ENCODE measurements at regions not wholly inside any gene's neighbourhood (a gene's known extent, or its start where the extent isn't known, plus 50 kb on each side); places are given as distances from the start of the nearest gene placed in this dataset.
"Not testable (repeated sequence)": the region's sequence is repeated elsewhere in the genome, so short reads cannot be mapped to it uniquely, and the experiment has no call there.

- not testable (repeated sequence) for H3K9me3 ChIP-seq (ENCODE audit: low read depth); H3K4me2 ChIP-seq; H4K20me1 ChIP-seq (ENCODE audit: insufficient read depth, poor library complexity, severe bottlenecking); H3K4me3 ChIP-seq; H2AFZ ChIP-seq; H3K36me3 ChIP-seq (replicated peaks; ENCODE audit: insufficient read depth, low read depth); H3K79me2 ChIP-seq; DNase-seq (ENCODE audit: low spot score); H3K27ac ChIP-seq; H3K4me1 ChIP-seq (ENCODE audit: insufficient read depth); H3K27me3 ChIP-seq; H3K9me2 ChIP-seq (replicated peaks; ENCODE audit: insufficient read depth)
- WGBS (ENCODE audit: low lambda C conversion rate, missing lambda C conversion rate): 69% methylated on average over 3 of the region's 4 CpGs
Measured at GRCh38 chr9:62908271-62908670, 1718.4 kb downstream of the SPATA31A7 start.

- H3K9me2 ChIP-seq (replicated peaks; ENCODE audit: insufficient read depth); H3K4me3 ChIP-seq; H3K79me2 ChIP-seq; H3K4me1 ChIP-seq (ENCODE audit: insufficient read depth); H3K36me3 ChIP-seq (replicated peaks; ENCODE audit: insufficient read depth, low read depth); H3K9me3 ChIP-seq (ENCODE audit: low read depth); DNase-seq (ENCODE audit: low spot score); H2AFZ ChIP-seq; H3K4me2 ChIP-seq; H4K20me1 ChIP-seq (ENCODE audit: insufficient read depth, poor library complexity, severe bottlenecking); H3K27ac ChIP-seq; H3K27me3 ChIP-seq: not testable (repeated sequence)
- WGBS (ENCODE audit: low lambda C conversion rate, missing lambda C conversion rate): 82% methylated on average over 6 of the region's 8 CpGs
Measured at GRCh38 chr9:62909447-62909846, 1719.6 kb downstream of the SPATA31A7 start.

GRCh38 chr9:62912278-62912677 is 1722.4 kb downstream of the SPATA31A7 start:
- no CpG with 5 or more reads among the region's 4 CpGs for WGBS (ENCODE audit: low lambda C conversion rate, missing lambda C conversion rate)
- not testable (repeated sequence) for H2AFZ ChIP-seq

GRCh38 chr9:62915168-62915567 is 1725.3 kb downstream of the SPATA31A7 start:
- not testable (repeated sequence) for H3K36me3 ChIP-seq (replicated peaks; ENCODE audit: insufficient read depth, low read depth); H4K20me1 ChIP-seq (ENCODE audit: insufficient read depth, poor library complexity, severe bottlenecking); H3K79me2 ChIP-seq; H3K4me3 ChIP-seq; DNase-seq (ENCODE audit: low spot score); H3K27ac ChIP-seq; H3K4me1 ChIP-seq (ENCODE audit: insufficient read depth); H3K9me2 ChIP-seq (replicated peaks; ENCODE audit: insufficient read depth); H2AFZ ChIP-seq; H3K9me3 ChIP-seq (ENCODE audit: low read depth); H3K27me3 ChIP-seq
- peak overlapping the region; percentile 70 for H3K4me2 ChIP-seq
- 61% methylated on average over 15 of the region's 21 CpGs for WGBS (ENCODE audit: low lambda C conversion rate, missing lambda C conversion rate)

More at GRCh38 chr9:62912278-62912677, 1722.4 kb downstream of the SPATA31A7 start:
- not testable (repeated sequence) for H3K27me3 ChIP-seq; H4K20me1 ChIP-seq (ENCODE audit: insufficient read depth, poor library complexity, severe bottlenecking); H3K4me3 ChIP-seq; DNase-seq (ENCODE audit: low spot score); H3K9me2 ChIP-seq (replicated peaks; ENCODE audit: insufficient read depth); H3K79me2 ChIP-seq; H3K4me2 ChIP-seq; H3K9me3 ChIP-seq (ENCODE audit: low read depth); H3K27ac ChIP-seq; H3K36me3 ChIP-seq (replicated peaks; ENCODE audit: insufficient read depth, low read depth); H3K4me1 ChIP-seq (ENCODE audit: insufficient read depth)

- H3K79me2 ChIP-seq; H3K27ac ChIP-seq; H3K27me3 ChIP-seq; H3K4me3 ChIP-seq; H3K36me3 ChIP-seq (replicated peaks; ENCODE audit: insufficient read depth, low read depth); H2AFZ ChIP-seq; H3K9me3 ChIP-seq (ENCODE audit: low read depth); H3K4me1 ChIP-seq (ENCODE audit: insufficient read depth); DNase-seq (ENCODE audit: low spot score); H3K9me2 ChIP-seq (replicated peaks; ENCODE audit: insufficient read depth); H4K20me1 ChIP-seq (ENCODE audit: insufficient read depth, poor library complexity, severe bottlenecking): not testable (repeated sequence)
- 3% methylated on average over 7 of the region's 32 CpGs for WGBS (ENCODE audit: low lambda C conversion rate, missing lambda C conversion rate)
- peak overlapping the region; percentile 64 for H3K4me2 ChIP-seq
Measured at GRCh38 chr9:62915661-62916060, 1725.8 kb downstream of the SPATA31A7 start.

- not testable (repeated sequence) for H3K79me2 ChIP-seq; H3K4me2 ChIP-seq; H3K27ac ChIP-seq; H3K27me3 ChIP-seq; DNase-seq (ENCODE audit: low spot score); H3K36me3 ChIP-seq (replicated peaks; ENCODE audit: insufficient read depth, low read depth); H3K9me2 ChIP-seq (replicated peaks; ENCODE audit: insufficient read depth); H3K4me3 ChIP-seq; H3K9me3 ChIP-seq (ENCODE audit: low read depth); H4K20me1 ChIP-seq (ENCODE audit: insufficient read depth, poor library complexity, severe bottlenecking); H3K4me1 ChIP-seq (ENCODE audit: insufficient read depth); H2AFZ ChIP-seq
- WGBS (ENCODE audit: low lambda C conversion rate, missing lambda C conversion rate): 79% methylated on average over 3 of the region's 3 CpGs
Measured at GRCh38 chr9:62918648-62919385, 1729.0 kb downstream of the SPATA31A7 start.

GRCh38 chr9:62931484-62931883 is 1741.6 kb downstream of the SPATA31A7 start:
- not testable (repeated sequence) for H3K9me2 ChIP-seq (replicated peaks; ENCODE audit: insufficient read depth); H3K9me3 ChIP-seq (ENCODE audit: low read depth); H3K79me2 ChIP-seq; H2AFZ ChIP-seq; H4K20me1 ChIP-seq (ENCODE audit: insufficient read depth, poor library complexity, severe bottlenecking); H3K4me2 ChIP-seq; H3K4me1 ChIP-seq (ENCODE audit: insufficient read depth); H3K4me3 ChIP-seq; H3K27ac ChIP-seq; H3K36me3 ChIP-seq (replicated peaks; ENCODE audit: insufficient read depth, low read depth); DNase-seq (ENCODE audit: low spot score); H3K27me3 ChIP-seq
- no CpG with 5 or more reads among the region's 4 CpGs for WGBS (ENCODE audit: low lambda C conversion rate, missing lambda C conversion rate)

GRCh38 chr9:62952840-62953239 is 1763.0 kb downstream of the SPATA31A7 start:
- not testable (repeated sequence) for H3K27ac ChIP-seq; H3K27me3 ChIP-seq; H3K79me2 ChIP-seq; H3K4me2 ChIP-seq; DNase-seq (ENCODE audit: low spot score); H3K9me2 ChIP-seq (replicated peaks; ENCODE audit: insufficient read depth); H3K36me3 ChIP-seq (replicated peaks; ENCODE audit: insufficient read depth, low read depth); H4K20me1 ChIP-seq (ENCODE audit: insufficient read depth, poor library complexity, severe bottlenecking); H3K4me1 ChIP-seq (ENCODE audit: insufficient read depth); H3K4me3 ChIP-seq; H3K9me3 ChIP-seq (ENCODE audit: low read depth); H2AFZ ChIP-seq
- WGBS (ENCODE audit: low lambda C conversion rate, missing lambda C conversion rate): no CpG with 5 or more reads among the region's 2 CpGs
